HCT116 (cell line): ENCODE measurements at regions not wholly inside any gene's neighbourhood (a gene's known extent, or its start where the extent isn't known, plus 50 kb on each side); places are given as distances from the start of the nearest gene placed in this dataset.

Source experiments
- ATAC-seq: fragments of 200-7000 bp; cut with Tn5 transposase; 2 replicates; pipeline ENCODE4 v1.9.1; 2020; ENCODE audit warnings: mild to moderate bottlenecking, moderate library complexity
- BruUV-seq: library from RNA; stranded (reverse); fragments of 400-500 nt; replicated peaks from 2 replicates; lab custom pipeline; 2021; lab: Mats Ljungman, UMichigan
- CTCF ChIA-PET: fragments of 300-600 bp; sonication (Branson Sonifier 250); formaldehyde crosslinking; loops from one replicate; lab custom pipeline; 2021; ENCODE audit warnings: antibody characterized with exemption; lab: Charles Lee
- POLR2A ChIA-PET: fragments of 300-600, 350-600 bp; sonication (Branson Sonifier 250); formaldehyde crosslinking; loops from one replicate; lab custom pipeline; 2021; ENCODE audit warnings: antibody characterized with exemption; lab: Charles Lee
- RAD21 ChIA-PET, 2 experiments: fragments of 300-600 bp; sonication (Branson Sonifier 250); formaldehyde crosslinking; loops; one replicate each; lab custom pipeline; 2023; ENCODE audit warnings: low total read pairs in 2 of 2; ENCODE audit not compliant: uncharacterized antibody in 2 of 2, unreplicated experiment in 2 of 2, low non-redundant PET in 1 of 2; lab: Charles Lee
- DNase-seq: peaks from one replicate; pipeline ENCODE4 v3.0.0-alpha.2; 2010; ENCODE audit warnings: low read depth, low spot score
- H2AFZ ChIP-seq: fragments of 200-600 bp; shearing (Covaris generic), sonication (generic); 2 replicates; pipeline ENCODE4 v1.6.1; 2017; ENCODE audit warnings: low read depth, mixed run types, mixed read lengths, antibody characterized with exemption, low read length; ENCODE audit not compliant: poor library complexity, severe bottlenecking
- H3K27ac ChIP-seq: 2 replicates; pipeline ENCODE4 v1.5.1; 2012; ENCODE audit warnings: low read depth, low read length
- H3K27me3 ChIP-seq: fragments of 200-600 bp; sonication (generic); 2 replicates; pipeline ENCODE4 v1.6.1; 2016; ENCODE audit warnings: mixed run types, low read length, mixed read lengths; ENCODE audit not compliant: insufficient read depth
- H3K36me3 ChIP-seq, 2 experiments: fragments of 200-500 bp in 1 of 2; fragments of 200-600 bp in 1 of 2; sonication (Bioruptor generic) in 1 of 2; sonication (generic) in 1 of 2; 2 replicates each; pipeline versions ENCODE4 v1.5.1 to v1.6.1; 2014 to 2016; ENCODE audit warnings: low read length in 2 of 2, inconsistent platforms in 1 of 2, mixed read lengths in 1 of 2, mixed run types in 1 of 2; ENCODE audit not compliant: insufficient read depth in 2 of 2, control insufficient read depth in 1 of 2
- H3K4me1 ChIP-seq, 2 experiments: fragments of 200-600 bp in 1 of 2; sonication (generic) in 1 of 2; 2 replicates each; pipeline versions ENCODE4 v1.5.1 to v1.6.1; 2012 to 2017; ENCODE audit warnings: low read length in 2 of 2, inconsistent platforms in 1 of 2, mild to moderate bottlenecking in 1 of 2, mixed read lengths in 1 of 2, mixed run types in 1 of 2, moderate library complexity in 1 of 2; ENCODE audit not compliant: insufficient read depth in 2 of 2, control insufficient read depth in 1 of 2
- H3K4me2 ChIP-seq: fragments of 200-600 bp; sonication (generic); 2 replicates; pipeline ENCODE4 v1.6.1; 2017; ENCODE audit warnings: mixed run types, low read length, mixed read lengths
- H3K4me3 ChIP-seq, 2 experiments: fragments of 200-600 bp in 1 of 2; sonication (generic) in 1 of 2; replicated peaks in 1 of 2; 2 replicates each; pipeline ENCODE4 v1.5.1; 2011 to 2016; ENCODE audit warnings: low read length in 2 of 2, control low read depth in 1 of 2, low read depth in 1 of 2, mild to moderate bottlenecking in 1 of 2, mixed read lengths in 1 of 2, mixed run types in 1 of 2
- H3K79me2 ChIP-seq: fragments of 200-600 bp; sonication (generic); 2 replicates; pipeline ENCODE4 v1.6.1; 2017; ENCODE audit warnings: mild to moderate bottlenecking, mixed run types, low read length, moderate library complexity, mixed read lengths; ENCODE audit not compliant: insufficient read depth
- H3K9ac ChIP-seq: fragments of 200-600 bp; sonication (generic); 2 replicates; pipeline ENCODE4 v1.6.1; 2016; ENCODE audit warnings: low read length, mixed read lengths
- H3K9me2 ChIP-seq: fragments of 200-600 bp; sonication (generic), shearing (Covaris generic); 2 replicates; pipeline ENCODE4 v1.6.1; 2017; ENCODE audit warnings: mixed run types, mild to moderate bottlenecking, moderate library complexity; ENCODE audit not compliant: insufficient read depth
- H3K9me3 ChIP-seq, 2 experiments: fragments of 200-500 bp in 1 of 2; fragments of 200-600 bp in 1 of 2; sonication (Bioruptor generic) in 1 of 2; sonication (generic) in 1 of 2; 2 replicates each; pipeline ENCODE4 v1.6.1; 2014 to 2017; ENCODE audit warnings: low read length in 2 of 2, mixed read lengths in 2 of 2, inconsistent platforms in 1 of 2, low read depth in 1 of 2, mild to moderate bottlenecking in 1 of 2, mixed run types in 1 of 2, moderate library complexity in 1 of 2; ENCODE audit not compliant: control insufficient read depth in 1 of 2, insufficient read depth in 1 of 2
- H4K20me1 ChIP-seq: fragments of 200-600 bp; sonication (generic), shearing (Covaris generic); 2 replicates; pipeline ENCODE4 v1.6.1; 2017; ENCODE audit warnings: mixed run types, mild to moderate bottlenecking, moderate library complexity; ENCODE audit not compliant: insufficient read depth
- CBX3 ChIP-seq: IDR thresholded peaks from 2 replicates; pipeline ENCODE4 v1.6.1; 2012; ENCODE audit warnings: low read depth
- ELF1 ChIP-seq: IDR thresholded peaks from 2 replicates; pipeline ENCODE4 v1.6.1; 2012; ENCODE audit warnings: low read depth, borderline replicate concordance
- EZH2phosphoT487 ChIP-seq: fragments of 200-600 bp; IDR thresholded peaks from 2 replicates; pipeline ENCODE4 v1.6.1; 2018; ENCODE audit warnings: antibody characterized with exemption, borderline replicate concordance
- FOSL1 ChIP-seq: IDR thresholded peaks from 2 replicates; pipeline ENCODE4 v1.6.1; 2012; ENCODE audit warnings: low read depth
- POLR2A ChIP-seq: IDR thresholded peaks from 2 replicates; pipeline ENCODE4 v1.7.0; 2011; ENCODE audit warnings: borderline replicate concordance; ENCODE audit not compliant: insufficient read depth, insufficient read length; ENCODE audit errors: extremely low read depth
- RAD21 ChIP-seq: IDR thresholded peaks from 2 replicates; pipeline ENCODE4 v1.6.1; 2012; ENCODE audit warnings: low read depth, mild to moderate bottlenecking
- SP1 ChIP-seq: IDR thresholded peaks from 2 replicates; pipeline ENCODE4 v1.6.1; 2012; ENCODE audit warnings: low read depth
- TCF7L2 ChIP-seq: IDR thresholded peaks from 2 replicates; pipeline ENCODE4 v1.7.0; 2011; ENCODE audit warnings: borderline replicate concordance, inconsistent platforms; ENCODE audit not compliant: insufficient read depth, insufficient read length; ENCODE audit errors: extremely low read depth
- YY1 ChIP-seq: IDR thresholded peaks from 2 replicates; pipeline ENCODE4 v1.6.1; 2011; ENCODE audit warnings: low read length, low read depth, moderate library complexity, mild to moderate bottlenecking; ENCODE audit not compliant: insufficient replicate concordance; ENCODE audit errors: extremely low read depth
- ZFX ChIP-seq: fragments of 450-650 bp; IDR thresholded peaks from 2 replicates; pipeline ENCODE4 v1.6.1; 2017
- intact Hi-C: fragments of 100-400 bp; cut with micrococcal nuclease; formaldehyde crosslinking; loops from 2 replicates; pipeline ENCODE4 v1.10.0; 2022
- TF ChIP-seq, protein P1 (sequence below): IDR thresholded peaks from 2 replicates; pipeline ENCODE4 v1.6.1; 2012; ENCODE audit warnings: low read depth
- TF ChIP-seq, protein P2 (sequence below): IDR thresholded peaks from 2 replicates; pipeline ENCODE4 v1.6.1; 2012
- TF ChIP-seq, protein P3 (sequence below): IDR thresholded peaks from 2 replicates; pipeline ENCODE4 v1.6.1; 2012

DNA sequence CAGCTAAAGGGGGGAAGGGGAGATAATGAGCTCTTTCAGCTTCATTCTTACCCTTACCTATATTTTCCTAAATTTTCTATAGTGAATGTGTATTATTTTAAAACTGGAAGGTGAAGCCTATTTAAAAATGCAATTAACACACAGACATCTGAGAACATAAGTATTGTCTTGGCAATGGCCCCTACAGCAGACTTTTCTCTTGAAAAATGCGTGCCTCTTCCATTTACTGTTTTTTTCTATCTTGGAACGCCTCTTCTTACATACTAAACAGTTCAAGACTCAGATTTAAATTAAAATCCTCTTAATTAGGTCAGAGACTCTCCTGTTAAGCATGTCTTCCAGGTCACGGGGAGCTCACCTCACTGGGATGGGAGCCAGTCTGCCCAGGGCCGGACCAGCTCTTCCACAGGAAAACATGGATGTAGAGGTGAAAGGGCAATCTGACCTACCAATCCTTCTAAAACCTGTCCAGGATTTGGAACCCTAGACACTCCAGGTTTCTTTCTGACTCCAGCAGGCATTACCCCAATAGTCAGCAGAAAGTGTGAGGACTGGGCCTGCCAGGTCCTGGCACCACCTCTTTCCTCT is 137.3 kb downstream of the ZNF281 start:
- H3K9me2 ChIP-seq, result no peaks in the 10 kb centered on the region
- H2AFZ ChIP-seq, result no peak overlapping the region
- H3K4me1 ChIP-seq, result no peaks in the 10 kb centered on the region
- no peak overlapping the region for H3K4me2 ChIP-seq
- no peaks in the 10 kb centered on the region for H3K9me3 ChIP-seq
- ChIA-PET RAD21 (no interaction called here), POLR2A (no interaction called here), CTCF (no interaction called here)
- intact Hi-C loops, result loop anchor here (10.0 kb wide), 1 partner anchor 728 kb away; no protein-coding TSS in a partner anchor
- TF ChIP-seq SP1, result no peak
- no peak for TF ChIP-seq POLR2A
- no peak for TF ChIP-seq RAD21
- TF ChIP-seq ELF1, result no peak
- TF ChIP-seq FOSL1, result no peak
- TF ChIP-seq EZH2phosphoT487, result no peak
- TF ChIP-seq, protein P1, sequence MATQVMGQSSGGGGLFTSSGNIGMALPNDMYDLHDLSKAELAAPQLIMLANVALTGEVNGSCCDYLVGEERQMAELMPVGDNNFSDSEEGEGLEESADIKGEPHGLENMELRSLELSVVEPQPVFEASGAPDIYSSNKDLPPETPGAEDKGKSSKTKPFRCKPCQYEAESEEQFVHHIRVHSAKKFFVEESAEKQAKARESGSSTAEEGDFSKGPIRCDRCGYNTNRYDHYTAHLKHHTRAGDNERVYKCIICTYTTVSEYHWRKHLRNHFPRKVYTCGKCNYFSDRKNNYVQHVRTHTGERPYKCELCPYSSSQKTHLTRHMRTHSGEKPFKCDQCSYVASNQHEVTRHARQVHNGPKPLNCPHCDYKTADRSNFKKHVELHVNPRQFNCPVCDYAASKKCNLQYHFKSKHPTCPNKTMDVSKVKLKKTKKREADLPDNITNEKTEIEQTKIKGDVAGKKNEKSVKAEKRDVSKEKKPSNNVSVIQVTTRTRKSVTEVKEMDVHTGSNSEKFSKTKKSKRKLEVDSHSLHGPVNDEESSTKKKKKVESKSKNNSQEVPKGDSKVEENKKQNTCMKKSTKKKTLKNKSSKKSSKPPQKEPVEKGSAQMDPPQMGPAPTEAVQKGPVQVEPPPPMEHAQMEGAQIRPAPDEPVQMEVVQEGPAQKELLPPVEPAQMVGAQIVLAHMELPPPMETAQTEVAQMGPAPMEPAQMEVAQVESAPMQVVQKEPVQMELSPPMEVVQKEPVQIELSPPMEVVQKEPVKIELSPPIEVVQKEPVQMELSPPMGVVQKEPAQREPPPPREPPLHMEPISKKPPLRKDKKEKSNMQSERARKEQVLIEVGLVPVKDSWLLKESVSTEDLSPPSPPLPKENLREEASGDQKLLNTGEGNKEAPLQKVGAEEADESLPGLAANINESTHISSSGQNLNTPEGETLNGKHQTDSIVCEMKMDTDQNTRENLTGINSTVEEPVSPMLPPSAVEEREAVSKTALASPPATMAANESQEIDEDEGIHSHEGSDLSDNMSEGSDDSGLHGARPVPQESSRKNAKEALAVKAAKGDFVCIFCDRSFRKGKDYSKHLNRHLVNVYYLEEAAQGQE, result no peak
- TF ChIP-seq, protein P2, sequence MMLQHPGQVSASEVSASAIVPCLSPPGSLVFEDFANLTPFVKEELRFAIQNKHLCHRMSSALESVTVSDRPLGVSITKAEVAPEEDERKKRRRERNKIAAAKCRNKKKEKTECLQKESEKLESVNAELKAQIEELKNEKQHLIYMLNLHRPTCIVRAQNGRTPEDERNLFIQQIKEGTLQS, result no peak
- no peak for TF ChIP-seq YY1
- TF ChIP-seq, protein P3, sequence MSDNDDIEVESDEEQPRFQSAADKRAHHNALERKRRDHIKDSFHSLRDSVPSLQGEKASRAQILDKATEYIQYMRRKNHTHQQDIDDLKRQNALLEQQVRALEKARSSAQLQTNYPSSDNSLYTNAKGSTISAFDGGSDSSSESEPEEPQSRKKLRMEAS, result no peak
- TF ChIP-seq ZFX, result no peak
- TF ChIP-seq CBX3, result no peak
- no peak for TF ChIP-seq TCF7L2
- no peak for ATAC-seq
- no peak overlapping the region for H3K9ac ChIP-seq
- no TSS peak for BruUV-seq
- H3K79me2 ChIP-seq, result no peaks in the 10 kb centered on the region
- DNase-seq, result no peak
- H3K36me3 ChIP-seq, result no peaks in the 10 kb centered on the region
- no peak overlapping the region for H3K4me3 ChIP-seq
- H3K27me3 ChIP-seq, result no peaks in the 10 kb centered on the region
- H3K27ac ChIP-seq, result no peak overlapping the region
- H4K20me1 ChIP-seq, result no peaks in the 10 kb centered on the region
